Activated CD4-positive, alpha-beta T cell treated with anti-CD3 and anti-CD28 coated beads for 48 hours (primary cell): ENCODE measurements at regions not wholly inside any gene's neighbourhood (a gene's known extent, or its start where the extent isn't known, plus 50 kb on each side); places are given as distances from the start of the nearest gene placed in this dataset.

Source experiments
- DNase-seq: peaks from one replicate; pipeline ENCODE4 v3.0.0-alpha.2; 2020

- DNase-seq, result no peak
Observed at GRCh38 chr21:27715131-27715530, 748.2 kb upstream of the ADAMTS5 start.

GRCh38 chr21:27713154-27714109, 746.5 kb upstream of the ADAMTS5 start:
- DNase-seq, result no peak

GRCh38 chr21:27704567-27705166, 737.8 kb upstream of the ADAMTS5 start:
- no peak for DNase-seq

GRCh38 chr21:27703791-27704190, 736.9 kb upstream of the ADAMTS5 start:
- no peak for DNase-seq

GRCh38 chr21:27700974-27701614, 734.2 kb upstream of the ADAMTS5 start:
- peak; percentile 77 for DNase-seq

GRCh38 chr21:27695246-27695645, 728.4 kb upstream of the ADAMTS5 start:
- DNase-seq, result no peak

GRCh38 chr21:27694667-27695066, 727.8 kb upstream of the ADAMTS5 start:
- DNase-seq, result no peak

GRCh38 chr21:27693376-27693775, 726.5 kb upstream of the ADAMTS5 start:
- no peak for DNase-seq

- no peak for DNase-seq
Observed at GRCh38 chr21:27691516-27691915, 724.6 kb upstream of the ADAMTS5 start.

- no peak for DNase-seq
Observed at GRCh38 chr21:27691006-27691405, 724.1 kb upstream of the ADAMTS5 start.

GRCh38 chr21:27690426-27690825, 723.5 kb upstream of the ADAMTS5 start:
- DNase-seq, result no peak

- no peak for DNase-seq
Observed at GRCh38 chr21:27688773-27689172, 721.9 kb upstream of the ADAMTS5 start.

- DNase-seq, result no peak
Observed at GRCh38 chr21:27683292-27683691, 716.4 kb upstream of the ADAMTS5 start.

GRCh38 chr21:27681841-27682240, 715.0 kb upstream of the ADAMTS5 start:
- DNase-seq, result no peak

GRCh38 chr21:27681038-27681437, 714.1 kb upstream of the ADAMTS5 start:
- DNase-seq, result no peak

- DNase-seq, result no peak
Observed at GRCh38 chr21:27680181-27680580, 713.3 kb upstream of the ADAMTS5 start.

GRCh38 chr21:27678511-27678910, 711.6 kb upstream of the ADAMTS5 start:
- DNase-seq, result no peak

GRCh38 chr21:27677546-27677945, 710.7 kb upstream of the ADAMTS5 start:
- no peak for DNase-seq

- DNase-seq, result no peak
Observed at GRCh38 chr21:27675306-27675705, 708.4 kb upstream of the ADAMTS5 start.

GRCh38 chr21:27674041-27674615, 707.2 kb upstream of the ADAMTS5 start:
- no peak for DNase-seq

GRCh38 chr21:27673581-27673980, 706.7 kb upstream of the ADAMTS5 start:
- DNase-seq, result no peak

GRCh38 chr21:27671207-27671606, 704.3 kb upstream of the ADAMTS5 start:
- DNase-seq, result no peak

- no peak for DNase-seq
Observed at GRCh38 chr21:27653481-27653880, 686.6 kb upstream of the ADAMTS5 start.
